NCI-H82 (cell line): ENCODE measurements at regions not wholly inside any gene's neighbourhood (a gene's known extent, or its start where the extent isn't known, plus 50 kb on each side); places are given as distances from the start of the nearest gene placed in this dataset.

Experiments
- DNase-seq: peaks from one replicate; lab custom pipeline; 2025; lab: John Stamatoyannopoulos, UW

DNA sequence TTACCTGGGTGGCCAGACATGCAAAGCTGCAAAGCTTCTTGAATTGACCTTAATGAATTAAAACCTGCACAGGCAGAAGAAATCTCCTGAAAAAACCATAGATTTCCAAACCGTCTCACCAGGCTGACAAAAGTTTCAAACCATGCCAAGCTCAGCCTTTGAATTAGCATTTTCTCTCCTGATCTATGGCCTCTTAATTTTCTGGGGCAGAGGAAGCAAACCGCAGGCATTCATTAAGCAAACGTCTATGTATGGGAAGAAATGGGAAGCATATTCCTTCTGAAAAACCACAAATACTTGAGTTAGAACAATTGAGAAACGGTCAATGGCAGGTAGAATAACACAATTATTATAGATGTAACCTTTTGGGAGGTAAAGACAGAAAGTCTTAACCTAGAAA, 500.2 kb upstream of the NR2F2 start:
- no peak for DNase-seq

DNA sequence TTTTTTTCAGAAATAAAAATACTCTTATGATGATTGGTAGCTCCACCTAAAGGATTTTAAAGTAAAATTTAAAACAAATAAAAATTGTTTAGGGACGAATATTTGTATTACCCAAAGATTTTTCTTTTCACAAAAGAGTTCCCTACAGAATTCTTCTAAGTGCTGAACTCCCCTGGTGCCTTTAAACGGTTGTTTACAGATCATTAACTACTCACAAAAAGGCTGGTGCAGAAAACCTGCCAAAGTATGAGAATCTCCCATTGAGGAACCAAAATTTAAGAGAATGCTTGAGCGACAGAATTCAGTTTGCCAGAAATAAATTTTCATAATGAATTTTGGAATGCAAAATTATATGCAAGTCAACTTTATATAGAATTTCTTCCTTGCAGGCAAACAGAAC, 497.8 kb upstream of the NR2F2 start:
- no peak for DNase-seq

GRCh38 chr15:95834028-95834804, 496.3 kb upstream of the NR2F2 start:
- DNase-seq = no peak

GRCh38 chr15:95836536-95836935, 494.0 kb upstream of the NR2F2 start:
- no peak for DNase-seq

DNA sequence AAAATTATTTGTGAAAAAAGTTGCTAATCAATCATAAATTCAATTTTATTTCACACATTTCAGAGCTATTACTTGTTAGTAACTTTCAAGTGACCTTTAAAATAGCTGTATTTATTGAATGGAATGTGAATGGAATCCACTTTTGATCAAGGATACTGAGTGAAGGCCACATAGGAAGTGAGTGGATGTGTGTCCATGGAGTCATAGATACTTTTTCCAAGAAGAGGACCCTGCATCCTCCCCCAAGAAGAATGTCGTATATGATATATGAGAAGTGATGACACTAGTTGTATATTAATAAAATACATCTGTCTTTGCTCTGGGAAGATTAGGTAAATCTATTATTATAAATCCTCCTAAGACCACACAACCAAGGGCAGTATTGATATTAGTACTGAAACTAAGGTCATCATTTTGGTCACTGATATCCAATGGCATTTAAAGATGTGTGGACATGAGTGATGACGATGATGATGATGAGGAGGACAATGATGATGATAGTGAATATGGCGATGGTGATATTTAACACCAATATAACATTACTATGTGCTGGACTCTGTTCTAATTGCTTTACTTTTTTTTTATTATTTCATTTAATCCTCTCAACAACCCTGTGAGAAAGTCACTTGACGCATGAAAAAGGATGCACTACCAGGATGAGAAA, 493.0 kb upstream of the NR2F2 start:
- DNase-seq = no peak

- DNase-seq = no peak
Measured at GRCh38 chr15:95839367-95839782, 491.1 kb upstream of the NR2F2 start.

DNA sequence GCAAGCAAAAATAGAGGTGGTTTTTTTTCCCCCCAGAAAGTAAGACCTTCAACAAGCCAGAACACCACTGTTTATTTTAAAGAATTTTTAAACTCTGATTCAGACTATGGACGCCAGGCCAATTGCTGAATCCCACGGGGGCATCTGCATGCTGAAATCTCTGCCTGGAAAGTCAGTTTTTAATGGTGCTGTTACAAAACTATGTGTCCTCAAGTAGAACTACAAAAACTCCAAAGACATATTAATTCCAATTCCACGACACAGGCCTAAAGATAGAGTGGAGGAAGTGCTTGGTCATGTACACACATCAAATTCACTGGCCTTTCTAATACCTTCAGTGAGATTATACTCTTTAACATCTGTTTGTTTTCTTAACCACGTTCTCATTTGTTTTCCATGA, 490.5 kb upstream of the NR2F2 start:
- DNase-seq = no peak

GRCh38 chr15:95840855-95841254, 489.6 kb upstream of the NR2F2 start:
- DNase-seq = no peak

DNA sequence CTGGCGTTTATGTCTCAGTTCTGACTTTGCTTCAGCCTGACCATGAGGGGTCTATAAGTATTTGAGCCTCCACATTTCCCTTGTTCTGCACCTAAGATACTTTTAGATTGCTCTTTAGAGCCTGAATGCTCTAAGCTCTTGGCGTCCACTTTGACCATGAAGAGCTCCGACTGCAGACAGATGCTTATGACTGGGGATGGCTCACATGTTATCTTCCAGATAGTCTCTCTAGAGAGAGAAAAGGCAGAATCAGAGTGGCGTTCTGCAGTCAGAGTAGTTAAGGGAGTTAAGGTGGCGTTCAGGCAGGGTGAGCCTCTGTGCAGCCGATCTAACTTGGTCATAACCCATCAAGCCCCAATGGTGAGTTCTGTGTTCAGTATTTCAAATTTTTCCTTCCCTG, 487.9 kb upstream of the NR2F2 start:
- DNase-seq = no peak

DNA sequence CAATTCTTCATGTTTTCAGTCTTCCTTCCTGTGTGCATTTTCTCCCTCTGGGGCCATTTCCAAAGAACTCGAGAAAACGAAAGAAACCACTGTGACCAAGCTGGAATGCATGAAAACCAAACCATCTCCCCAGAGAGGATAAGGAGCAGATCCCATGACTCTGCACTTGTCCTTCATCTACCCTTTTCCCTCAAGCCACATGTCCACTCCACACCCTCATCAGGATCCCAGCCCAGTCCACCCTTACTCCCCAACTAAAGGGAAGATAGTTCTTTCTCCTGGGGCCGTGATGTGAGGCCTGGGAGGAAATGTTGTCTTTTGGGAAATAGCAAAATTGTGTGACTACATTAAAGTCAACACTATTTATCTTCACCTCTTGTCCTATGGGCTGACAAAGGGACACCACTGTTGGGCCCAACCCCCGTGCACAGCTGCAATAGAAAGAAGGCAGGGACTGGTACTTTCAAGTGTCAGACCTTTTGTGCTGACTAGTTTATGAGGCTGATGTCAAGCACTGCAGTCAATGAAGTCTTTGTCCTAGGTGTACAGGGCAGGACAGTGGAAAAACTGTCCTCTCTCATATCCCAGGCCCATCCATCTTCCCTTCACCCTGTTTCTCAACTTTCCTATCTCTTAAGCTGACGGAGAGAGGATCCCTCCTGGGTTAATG, 487.1 kb upstream of the NR2F2 start:
- DNase-seq = no peak

DNA sequence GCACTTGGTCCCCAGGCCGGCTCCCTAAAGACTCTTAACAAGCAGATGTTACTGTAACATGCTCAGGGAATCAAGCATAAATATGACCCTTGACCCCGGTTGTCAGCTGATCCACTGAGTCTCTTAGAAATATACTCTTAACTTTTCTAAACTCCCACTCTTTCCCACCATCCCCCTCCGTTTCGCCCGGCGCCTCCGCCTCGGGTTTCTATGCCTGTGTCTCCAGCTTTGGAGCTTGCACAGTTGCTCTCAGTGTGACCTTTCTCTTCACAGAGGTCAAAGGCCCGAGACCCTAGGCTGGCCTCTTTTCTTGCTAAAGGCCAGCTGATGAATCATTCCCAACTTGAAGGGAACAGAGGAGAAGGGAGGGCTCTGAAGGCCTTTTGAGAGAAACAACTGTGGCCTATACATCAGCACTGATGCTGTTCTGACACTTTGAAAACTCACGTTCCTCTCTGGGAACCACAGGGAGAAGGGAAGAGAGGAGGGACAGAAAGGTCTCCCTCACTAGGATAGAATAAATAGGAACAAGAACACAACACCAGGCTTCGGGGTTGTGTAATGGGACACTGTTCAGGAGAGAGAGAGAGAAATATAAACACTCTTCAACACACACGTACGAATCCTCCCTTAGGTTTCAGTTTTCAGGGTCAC, 484.5 kb upstream of the NR2F2 start:
- no peak for DNase-seq

DNA sequence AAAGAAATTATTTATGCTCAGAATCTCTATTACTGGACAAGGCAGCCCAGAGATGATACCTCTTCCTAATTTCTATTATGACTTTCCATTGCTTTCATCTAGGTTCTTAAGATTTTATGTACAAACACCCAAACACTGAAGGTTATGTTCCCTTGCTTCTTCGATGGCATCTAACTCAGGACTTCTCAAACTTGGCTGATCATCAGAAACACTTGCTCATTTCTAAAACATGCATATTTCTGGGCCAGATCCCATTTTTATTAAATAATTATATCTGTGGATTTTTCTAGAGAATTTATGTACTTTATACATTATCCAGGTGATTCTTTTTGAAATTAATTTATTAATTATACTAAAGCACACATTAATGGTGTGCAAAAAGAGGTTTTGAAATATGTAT, 482.4 kb upstream of the NR2F2 start:
- no peak for DNase-seq

DNA sequence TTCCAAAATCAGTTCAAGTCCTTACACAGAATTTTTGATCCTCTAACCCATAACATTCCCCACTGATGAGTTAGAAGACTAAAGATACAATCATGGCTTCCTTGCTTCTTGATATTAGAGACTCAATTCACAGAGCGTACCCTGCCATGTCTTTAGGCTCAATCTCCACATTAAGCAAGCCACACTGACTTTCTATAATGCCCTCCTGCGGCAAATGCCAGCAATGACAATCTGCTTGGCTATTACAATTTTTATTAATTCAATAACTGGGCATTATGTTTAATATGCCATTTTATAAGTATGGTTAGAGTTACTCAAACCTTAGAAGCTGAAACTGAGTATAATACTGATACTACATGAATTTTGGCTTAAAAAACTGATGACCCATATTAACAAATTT, 479.7 kb upstream of the NR2F2 start:
- DNase-seq = no peak

DNA sequence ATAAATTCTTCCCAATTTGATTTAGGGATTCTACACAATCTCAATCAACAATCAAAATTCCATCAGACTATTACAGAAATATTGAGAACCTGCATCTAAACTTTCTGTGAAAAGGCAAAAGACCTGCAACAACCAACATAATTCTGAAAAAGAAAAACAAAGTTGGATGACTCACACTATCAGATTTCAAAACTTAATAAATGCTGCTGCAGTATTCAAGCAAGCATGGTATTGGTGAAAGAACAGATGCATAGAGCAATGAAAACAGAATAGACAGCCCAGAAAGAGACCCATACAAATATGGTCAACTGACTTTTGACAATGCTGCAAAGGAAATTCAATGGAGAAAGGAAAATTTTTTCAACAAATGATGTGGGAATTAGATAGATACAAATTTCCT, 477.1 kb upstream of the NR2F2 start:
- no peak for DNase-seq

- DNase-seq = peak; percentile 56
Measured at GRCh38 chr15:95857124-95857757, 473.3 kb upstream of the NR2F2 start.

DNA sequence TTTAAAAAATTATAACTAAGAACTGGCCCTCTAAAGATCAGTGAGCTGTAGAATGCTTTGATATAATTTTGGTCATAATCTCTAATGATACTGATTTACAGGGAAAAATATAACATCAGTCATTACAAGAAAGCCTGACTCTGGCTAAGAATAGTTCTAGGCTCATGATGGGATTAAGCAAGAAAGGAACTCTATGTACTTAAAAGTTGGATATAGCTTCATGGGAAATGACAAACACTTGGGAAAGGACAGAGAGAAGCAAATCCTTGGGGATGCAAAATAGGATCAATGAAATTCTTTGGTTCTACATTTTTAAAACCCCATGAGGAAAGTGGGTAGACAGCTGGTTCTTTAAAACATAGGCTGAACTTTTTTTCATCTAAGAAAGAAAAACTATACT, 472.7 kb upstream of the NR2F2 start:
- DNase-seq = peak; percentile 11

- DNase-seq = no peak
Measured at GRCh38 chr15:95860406-95860805, 470.1 kb upstream of the NR2F2 start.

GRCh38 chr15:95864467-95864886, 466.0 kb upstream of the NR2F2 start:
- DNase-seq = no peak

- peak; percentile 13 for DNase-seq
Measured at GRCh38 chr15:95865330-95865739, 465.2 kb upstream of the NR2F2 start.

- no peak for DNase-seq
Measured at GRCh38 chr15:95866711-95867440, 463.6 kb upstream of the NR2F2 start.

- no peak for DNase-seq
Measured at GRCh38 chr15:95868450-95868849, 462.1 kb upstream of the NR2F2 start.
